WTC11 (cell line): ENCODE measurements at regions not wholly inside any gene's neighbourhood (a gene's known extent, or its start where the extent isn't known, plus 50 kb on each side); places are given as distances from the start of the nearest gene placed in this dataset.

Experiments
- ATAC-seq: fragments of 200-7000 bp; cut with Tn5 transposase; 2 replicates; pipeline ENCODE4 v1.10.0; 2021; ENCODE audit warnings: mild to moderate bottlenecking, moderate library complexity
- CTCF ChIA-PET: fragments of 300-600 bp; sonication (Branson Sonifier 250); formaldehyde crosslinking; loops from one replicate; lab custom pipeline; 2021; ENCODE audit warnings: antibody characterized with exemption; lab: Charles Lee
- POLR2A ChIA-PET: fragments of 350-600 bp; sonication (Branson Sonifier 250); formaldehyde crosslinking; loops from one replicate; lab custom pipeline; 2021; ENCODE audit warnings: antibody characterized with exemption; lab: Charles Lee
- DNase-seq: peaks from one replicate; pipeline ENCODE4 v3.0.0; 2021; ENCODE audit warnings: low spot score
- H3K27ac Mint-ChIP-seq: 2 replicates; pipeline ENCODE4 v1.8.0; 2021; ENCODE audit warnings: mixed read lengths
- H3K27me3 Mint-ChIP-seq: 2 replicates; pipeline ENCODE4 v1.8.0; 2021; ENCODE audit warnings: low read depth, mild to moderate bottlenecking, moderate library complexity, mixed read lengths
- H3K36me3 Mint-ChIP-seq: 2 replicates; pipeline ENCODE4 v1.8.0; 2021; ENCODE audit warnings: mixed read lengths
- H3K4me1 Mint-ChIP-seq: 2 replicates; pipeline ENCODE4 v1.8.0; 2022; ENCODE audit warnings: mixed read lengths
- H3K4me3 Mint-ChIP-seq: 2 replicates; pipeline ENCODE4 v1.8.0; 2021; ENCODE audit warnings: mild to moderate bottlenecking, moderate library complexity, mixed read lengths
- H3K9me3 Mint-ChIP-seq: 2 replicates; pipeline ENCODE4 v1.8.0; 2021; ENCODE audit warnings: mixed read lengths
- ATF2 ChIP-seq: sonication (generic); formaldehyde crosslinking; IDR thresholded peaks from 2 replicates; pipeline ENCODE4 v1.8.1; 2022; ENCODE audit warnings: low read depth, missing genetic modification reagents, borderline replicate concordance
- E2F4 ChIP-seq: sonication (generic); formaldehyde crosslinking; IDR thresholded peaks from 2 replicates; pipeline ENCODE4 v1.8.1; 2022; ENCODE audit warnings: low read depth, mild to moderate bottlenecking, moderate library complexity, missing genetic modification reagents, borderline replicate concordance
- E2F5 ChIP-seq: sonication (generic); formaldehyde crosslinking; IDR thresholded peaks from 2 replicates; pipeline ENCODE4 v1.8.1; 2022; ENCODE audit warnings: mild to moderate bottlenecking, moderate library complexity, missing genetic modification reagents
- ELF4 ChIP-seq: sonication (generic); formaldehyde crosslinking; IDR thresholded peaks from 2 replicates; pipeline ENCODE4 v1.8.1; 2022; ENCODE audit warnings: low read depth, mild to moderate bottlenecking, moderate library complexity, missing genetic modification reagents
- FOXJ3 ChIP-seq: sonication (generic); formaldehyde crosslinking; IDR thresholded peaks from 2 replicates; pipeline ENCODE4 v1.9.0; 2021; ENCODE audit warnings: missing genetic modification reagents, mild to moderate bottlenecking, borderline replicate concordance
- FOXK1 ChIP-seq: sonication (generic); formaldehyde crosslinking; IDR thresholded peaks from 2 replicates; pipeline ENCODE4 v1.8.0; 2022; ENCODE audit warnings: mild to moderate bottlenecking, moderate library complexity, missing genetic modification reagents
- FOXP1 ChIP-seq: sonication (generic); formaldehyde crosslinking; IDR thresholded peaks from 2 replicates; pipeline ENCODE4 v1.8.0; 2022; ENCODE audit warnings: missing genetic modification reagents, mild to moderate bottlenecking, moderate library complexity, borderline replicate concordance
- HMGXB4 ChIP-seq: sonication (generic); formaldehyde crosslinking; IDR thresholded peaks from 2 replicates; pipeline ENCODE4 v1.8.1; 2023; ENCODE audit warnings: mild to moderate bottlenecking, moderate library complexity, missing genetic modification reagents
- PREB ChIP-seq: sonication (generic); formaldehyde crosslinking; IDR thresholded peaks from 2 replicates; pipeline ENCODE4 v1.8.1; 2022; ENCODE audit warnings: mild to moderate bottlenecking, missing genetic modification reagents, moderate library complexity, borderline replicate concordance
- SMAD4 ChIP-seq: sonication (generic); formaldehyde crosslinking; IDR thresholded peaks from 2 replicates; pipeline ENCODE4 v1.8.0; 2022; ENCODE audit warnings: mild to moderate bottlenecking, missing genetic modification reagents
- SOX15 ChIP-seq: fragments of 250-450 bp; sonication (Bioruptor Pico); IDR thresholded peaks from 2 replicates; pipeline ENCODE4 v1.9.0; 2021; ENCODE audit warnings: mild to moderate bottlenecking
- STAT6 ChIP-seq: sonication (generic); formaldehyde crosslinking; conservative IDR thresholded peaks from 2 replicates; pipeline ENCODE4 v1.8.1; 2023; ENCODE audit warnings: mild to moderate bottlenecking, low read depth, missing genetic modification reagents, moderate library complexity
- TEAD4 ChIP-seq: sonication (generic); formaldehyde crosslinking; IDR thresholded peaks from 2 replicates; pipeline ENCODE4 v1.8.0; 2022; ENCODE audit warnings: mild to moderate bottlenecking, missing genetic modification reagents
- USF2 ChIP-seq: sonication (generic); formaldehyde crosslinking; IDR thresholded peaks from 2 replicates; pipeline ENCODE4 v1.8.1; 2023; ENCODE audit warnings: mild to moderate bottlenecking, missing genetic modification reagents, moderate library complexity
- ZBTB21 ChIP-seq: sonication (generic); formaldehyde crosslinking; IDR thresholded peaks from 2 replicates; pipeline ENCODE4 v1.8.1; 2023; ENCODE audit warnings: mild to moderate bottlenecking, missing genetic modification reagents, borderline replicate concordance
- ZMAT4 ChIP-seq: fragments of 250-450 bp; sonication (Bioruptor Pico); IDR thresholded peaks from 2 replicates; pipeline ENCODE4 v1.9.0; 2021; ENCODE audit warnings: mild to moderate bottlenecking
- ZNF121 ChIP-seq: sonication (generic); formaldehyde crosslinking; IDR thresholded peaks from 2 replicates; pipeline ENCODE4 v1.8.0; 2023; ENCODE audit warnings: missing genetic modification reagents
- ZNF219 ChIP-seq: sonication (generic); formaldehyde crosslinking; IDR thresholded peaks from 2 replicates; pipeline ENCODE4 v1.8.0; 2023; ENCODE audit warnings: missing genetic modification reagents, mild to moderate bottlenecking, borderline replicate concordance
- ZNF263 ChIP-seq: sonication (generic); formaldehyde crosslinking; IDR thresholded peaks from 2 replicates; pipeline ENCODE4 v1.8.1; 2022; ENCODE audit warnings: low read depth, mild to moderate bottlenecking, moderate library complexity, missing genetic modification reagents
- ZNF425 ChIP-seq: fragments of 250-450 bp; sonication (Bioruptor Pico); conservative IDR thresholded peaks from 2 replicates; pipeline ENCODE4 v1.9.0; 2021; ENCODE audit warnings: mild to moderate bottlenecking

- Mint-ChIP-seq H3K27me3 (no peaks in the 10 kb centered on the region), H3K27ac (no peak overlapping the region), H3K4me3 (no peak overlapping the region), H3K9me3 (no peaks in the 10 kb centered on the region), H3K36me3 (no peaks in the 10 kb centered on the region), H3K4me1 (no peaks in the 10 kb centered on the region)
- DNase-seq, result no peak
- TF ChIP-seq ELF4 (CRISPR knock-in tag) (no peak), FOXJ3 (CRISPR knock-in tag) (no peak), FOXP1 (no peak), ZBTB21 (CRISPR knock-in tag) (no peak), ZMAT4 (CRISPR knock-in tag) (no peak), SMAD4 (no peak), ZNF263 (CRISPR knock-in tag) (no peak), HMGXB4 (CRISPR knock-in tag) (no peak), ATF2 (CRISPR knock-in tag) (no peak), SOX15 (CRISPR knock-in tag) (no peak), FOXK1 (no peak), ZNF121 (CRISPR knock-in tag) (no peak), USF2 (CRISPR knock-in tag) (no peak), ZNF425 (no peak), E2F4 (CRISPR knock-in tag) (no peak)
- ChIA-PET CTCF (interaction anchor here (0.7 to 1.4 kb wide), 2 partner anchors 98 to 107 kb away, joined by 3 to 4 read pairs; no protein-coding TSS in a partner anchor), POLR2A (interaction anchor here (0.6 kb wide), 1 partner anchor 282 kb away, joined by 6 read pairs; no protein-coding TSS in a partner anchor)
- ATAC-seq, result no peak
Observed at GRCh38 chr14:76289276-76289675, 86.7 kb upstream of the ESRRB start.

GRCh38 chr14:76292561-76292960 lies 83.4 kb upstream of the ESRRB start:
- POLR2A ChIA-PET, result no interaction called here
- Mint-ChIP-seq H3K9me3 (no peaks in the 10 kb centered on the region), H3K27me3 (no peaks in the 10 kb centered on the region), H3K27ac (no peak overlapping the region), H3K4me3 (no peak overlapping the region), H3K36me3 (no peaks in the 10 kb centered on the region), H3K4me1 (no peaks in the 10 kb centered on the region)
- CTCF ChIA-PET, result no interaction called here
- ATAC-seq, result no peak
- no peak for DNase-seq
- no peak for TF ChIP-seq STAT6
- TF ChIP-seq ZNF219 (CRISPR knock-in tag), result no peak
- no peak for TF ChIP-seq TEAD4 (CRISPR knock-in tag)
- TF ChIP-seq E2F5 (CRISPR knock-in tag), result no peak
- TF ChIP-seq E2F4 (CRISPR knock-in tag), result no peak
- TF ChIP-seq PREB (CRISPR knock-in tag), result no peak
